HG03571 (cell line): ENCODE measurements at regions not wholly inside any gene's neighbourhood (a gene's known extent, or its start where the extent isn't known, plus 50 kb on each side); places are given as distances from the start of the nearest gene placed in this dataset.
"Not testable (repeated sequence)": the region's sequence is repeated elsewhere in the genome, so short reads cannot be mapped to it uniquely, and the experiment has no call there.

Experiments used
- ATAC-seq: cut with Tn5 transposase; IDR thresholded peaks from one replicate; pipeline ENCODE4 v1.9.1; 2021; ENCODE audit not compliant: unreplicated experiment

GRCh38 chr16:63890723-63891122, 1231.1 kb downstream of the CDH11 start:
- no peak for ATAC-seq

- ATAC-seq = no peak
Observed at GRCh38 chr16:63890081-63890480, 1231.8 kb downstream of the CDH11 start.

GRCh38 chr16:63883091-63883490, 1238.8 kb downstream of the CDH11 start:
- no peak for ATAC-seq

- ATAC-seq = no peak
Observed at GRCh38 chr16:63882576-63882975, 1239.3 kb downstream of the CDH11 start.

GRCh38 chr16:63880948-63881347, 1240.9 kb downstream of the CDH11 start:
- ATAC-seq = no peak

- ATAC-seq = no peak
Observed at GRCh38 chr16:63877401-63877800, 1244.5 kb downstream of the CDH11 start.

GRCh38 chr16:63876103-63876502, 1245.8 kb downstream of the CDH11 start:
- no peak for ATAC-seq

- not testable (repeated sequence) for ATAC-seq
Observed at GRCh38 chr16:63860700-63861099, 1261.2 kb downstream of the CDH11 start.

- no peak for ATAC-seq
Observed at GRCh38 chr16:63856537-63856936, 1265.3 kb downstream of the CDH11 start.

GRCh38 chr16:63850979-63851378, 1270.9 kb downstream of the CDH11 start:
- ATAC-seq = no peak

GRCh38 chr16:63841271-63841670, 1280.6 kb downstream of the CDH11 start:
- no peak for ATAC-seq

GRCh38 chr16:63830061-63830460, 1291.8 kb downstream of the CDH11 start:
- no peak for ATAC-seq

- ATAC-seq = no peak
Observed at GRCh38 chr16:63822818-63823217, 1299.0 kb downstream of the CDH11 start.

- ATAC-seq = no peak
Observed at GRCh38 chr16:63816276-63816675, 1305.6 kb downstream of the CDH11 start.

GRCh38 chr16:63813862-63814261, 1308.0 kb downstream of the CDH11 start:
- no peak for ATAC-seq

- ATAC-seq = no peak
Observed at GRCh38 chr16:63808730-63809129, 1313.1 kb downstream of the CDH11 start.

GRCh38 chr16:63806794-63807506, 1314.9 kb downstream of the CDH11 start:
- ATAC-seq = no peak

GRCh38 chr16:63804126-63804525, 1317.7 kb downstream of the CDH11 start:
- ATAC-seq = no peak

GRCh38 chr16:63789603-63790002, 1332.3 kb downstream of the CDH11 start:
- ATAC-seq = no peak

GRCh38 chr16:63787014-63787413, 1334.8 kb downstream of the CDH11 start:
- no peak for ATAC-seq

GRCh38 chr16:63785170-63785569, 1336.7 kb downstream of the CDH11 start:
- no peak for ATAC-seq

GRCh38 chr16:63776437-63776836, 1345.4 kb downstream of the CDH11 start:
- ATAC-seq = no peak

GRCh38 chr16:63776034-63776433, 1345.8 kb downstream of the CDH11 start:
- no peak for ATAC-seq
